ENCODE measurements at regions not wholly inside any gene's neighbourhood (a gene's known extent, or its start where the extent isn't known, plus 50 kb on each side); places are given as distances from the start of the nearest gene placed in this dataset.

- TF ChIP-seq EZH2 (IDR thresholded peaks at IDR 0.05; ENCODE audit: low read depth, unreplicated experiment) (no peak), CTCF (conservative IDR thresholded peaks at IDR 0.05; ENCODE audit: low read depth in 2 of 2) (no peak), POLR2AphosphoS5 (IDR thresholded peaks at IDR 0.05; ENCODE audit: low read depth) (no peak), EZH2phosphoT487 (IDR thresholded peaks at IDR 0.05; ENCODE audit: unreplicated experiment) (no peak), JUNB (IDR thresholded peaks at IDR 0.05; ENCODE audit: unreplicated experiment) (no peak), REST (IDR thresholded peaks at IDR 0.05; ENCODE audit: unreplicated experiment) (no peak), ETS1 (IDR thresholded peaks at IDR 0.05) (no peak), CREB1 (CRISPR knock-in tag; IDR thresholded peaks at IDR 0.05; ENCODE audit: low read depth) (no peak), ZNF331 (CRISPR knock-in tag; IDR thresholded peaks at IDR 0.05; ENCODE audit: low read depth) (no peak), ZNF114 (CRISPR knock-in tag; IDR thresholded peaks at IDR 0.05) (no peak)
Observed at GRCh38 chr2:156739301-156739700, 303.1 kb downstream of the GPD2 start.
